B cell (primary cell): ENCODE measurements at regions not wholly inside any gene's neighbourhood (a gene's known extent, or its start where the extent isn't known, plus 50 kb on each side); places are given as distances from the start of the nearest gene placed in this dataset.

Source experiments
- ATAC-seq: fragments of 200-7000 bp; cut with Tn5 transposase; one replicate; pipeline ENCODE4 v1.10.0; 2021; ENCODE audit warnings: low read depth, mild to moderate bottlenecking, moderate number of reproducible peaks, moderate library complexity
- CTCF ChIA-PET: fragments of 350-600 bp; sonication (Branson Sonifier 250); formaldehyde crosslinking; loops from one replicate; lab custom pipeline; 2021; ENCODE audit warnings: antibody characterized with exemption, inconsistent platforms; lab: Charles Lee
- POLR2A ChIA-PET: fragments of 350-600 bp; sonication (Branson Sonifier 250); formaldehyde crosslinking; loops from one replicate; lab custom pipeline; 2021; ENCODE audit warnings: antibody characterized with exemption; lab: Charles Lee
- DNase-seq: peaks from one replicate; pipeline ENCODE4 v3.0.0; 2013
- H2AFZ ChIP-seq: 2 replicates; pipeline ENCODE4 v1.6.1; 2012; ENCODE audit warnings: mild to moderate bottlenecking, low read depth, low read length; ENCODE audit not compliant: insufficient read depth, poor library complexity, severe bottlenecking
- H3K27ac ChIP-seq, 2 donors: 1 replicate in 1 of 2; 2 replicates in 1 of 2; pipeline ENCODE4 v1.5.1; 2012 to 2013; ENCODE audit warnings: low read length in 2 of 2, mild to moderate bottlenecking in 2 of 2, moderate library complexity in 1 of 2
- H3K27me3 ChIP-seq, 4 experiments: fragments of 200-600 bp in 1 of 4; sonication (generic) in 1 of 4; replicated peaks in 1 of 4; 1 replicate in 2 of 4; 2 replicates in 2 of 4; pipeline versions ENCODE4 v1.6.1 to v1.7.0; 2013 to 2016; ENCODE audit warnings: low read length in 3 of 4, mild to moderate bottlenecking in 2 of 4, mixed read lengths in 1 of 4, moderate library complexity in 1 of 4; ENCODE audit not compliant: insufficient read depth in 4 of 4, control insufficient read depth in 3 of 4; ENCODE audit errors: control extremely low read depth in 1 of 4
- H3K36me3 ChIP-seq, 2 experiments: replicated peaks in 1 of 2; 1 replicate in 1 of 2; 2 replicates in 1 of 2; pipeline versions ENCODE4 v1.6.1 to v1.7.1; 2013; ENCODE audit warnings: low read length in 1 of 2; ENCODE audit not compliant: insufficient read depth in 2 of 2, control insufficient read depth in 1 of 2; ENCODE audit errors: control extremely low read depth in 1 of 2, extremely low read depth in 1 of 2
- H3K4me1 ChIP-seq, 2 donors: fragments of 200-600 bp in 1 of 2; sonication (generic) in 1 of 2; 1 replicate in 1 of 2; 2 replicates in 1 of 2; pipeline versions ENCODE4 v1.5.1 to v1.6.1; 2013 to 2017; ENCODE audit warnings: low read length in 2 of 2; ENCODE audit not compliant: control insufficient read depth in 2 of 2, insufficient read depth in 2 of 2
- H3K4me2 ChIP-seq: replicated peaks from 2 replicates; pipeline ENCODE3; 2012; ENCODE audit warnings: mild to moderate bottlenecking, low read depth, low read length; ENCODE audit not compliant: poor library complexity, severe bottlenecking
- H3K4me3 ChIP-seq, 5 experiments: fragments of 200-600 bp in 1 of 5; sonication (generic) in 1 of 5; 1 replicate in 3 of 5; 2 replicates in 2 of 5; pipeline versions ENCODE4 v1.5.1 to v1.7.0; 2011 to 2016; ENCODE audit warnings: low read length in 4 of 5, mild to moderate bottlenecking in 4 of 5, low read depth in 2 of 5, control low read depth in 1 of 5, moderate library complexity in 1 of 5; ENCODE audit not compliant: insufficient read depth in 1 of 5; ENCODE audit errors: control extremely low read depth in 1 of 5, extremely low read depth in 1 of 5
- H3K79me2 ChIP-seq: fragments of 200-600 bp; sonication (generic); one replicate; pipeline ENCODE4 v1.6.0; 2016; ENCODE audit warnings: low read length; ENCODE audit not compliant: control insufficient read depth, insufficient read depth
- H3K9ac ChIP-seq: fragments of 200-600 bp; sonication (generic); 2 replicates; pipeline ENCODE4 v1.6.1; 2017; ENCODE audit warnings: mild to moderate bottlenecking, low read length, moderate library complexity
- H3K9me3 ChIP-seq, 3 donors: one replicate each; pipeline versions ENCODE4 v1.6.1 to v1.7.1; 2013; ENCODE audit warnings: low read length in 2 of 3; ENCODE audit not compliant: control insufficient read depth in 2 of 3, insufficient read depth in 1 of 3; ENCODE audit errors: control extremely low read depth in 1 of 3
- H4K20me1 ChIP-seq: 2 replicates; pipeline ENCODE4 v1.6.0; 2012; ENCODE audit warnings: mild to moderate bottlenecking, low read length; ENCODE audit not compliant: insufficient read depth, control insufficient read depth, poor library complexity, severe bottlenecking
- H3K27ac Mint-ChIP-seq: one replicate; pipeline ENCODE4 v1.8.0; 2021; ENCODE audit warnings: mixed read lengths
- H3K27me3 Mint-ChIP-seq: one replicate; pipeline ENCODE4 v1.8.0; 2021; ENCODE audit warnings: mixed read lengths
- H3K4me1 Mint-ChIP-seq: one replicate; pipeline ENCODE4 v1.8.0; 2021; ENCODE audit warnings: mixed read lengths
- H3K4me3 Mint-ChIP-seq: one replicate; pipeline ENCODE4 v1.8.0; 2021; ENCODE audit warnings: mixed read lengths
- H3K9me3 Mint-ChIP-seq: one replicate; pipeline ENCODE4 v1.8.0; 2022; ENCODE audit warnings: mixed read lengths; ENCODE audit not compliant: insufficient read depth
- CTCF ChIP-seq: fragments of 200-600 bp; IDR thresholded peaks from one replicate; pipeline ENCODE4 v1.8.0; 2022; ENCODE audit warnings: antibody characterized with exemption, mild to moderate bottlenecking
- EZH2 ChIP-seq: IDR thresholded peaks from 2 replicates; pipeline ENCODE4 v1.6.1; 2012; ENCODE audit warnings: borderline replicate concordance, low read depth, mild to moderate bottlenecking, moderate library complexity, low read length; ENCODE audit not compliant: insufficient read depth, poor library complexity, severe bottlenecking
- WGBS: methylation state at CpG from one replicate; pipeline ENCODE4 v1.1.5; 2013; ENCODE audit warnings: missing lambda C conversion rate; ENCODE audit not compliant: insufficient coverage; 5-methylcytosine and 5-hydroxymethylcytosine counted together
- intact Hi-C: fragments of 100-400 bp; cut with micrococcal nuclease; formaldehyde crosslinking; loops from one replicate; pipeline ENCODE4 v1.10.0; 2022

DNA sequence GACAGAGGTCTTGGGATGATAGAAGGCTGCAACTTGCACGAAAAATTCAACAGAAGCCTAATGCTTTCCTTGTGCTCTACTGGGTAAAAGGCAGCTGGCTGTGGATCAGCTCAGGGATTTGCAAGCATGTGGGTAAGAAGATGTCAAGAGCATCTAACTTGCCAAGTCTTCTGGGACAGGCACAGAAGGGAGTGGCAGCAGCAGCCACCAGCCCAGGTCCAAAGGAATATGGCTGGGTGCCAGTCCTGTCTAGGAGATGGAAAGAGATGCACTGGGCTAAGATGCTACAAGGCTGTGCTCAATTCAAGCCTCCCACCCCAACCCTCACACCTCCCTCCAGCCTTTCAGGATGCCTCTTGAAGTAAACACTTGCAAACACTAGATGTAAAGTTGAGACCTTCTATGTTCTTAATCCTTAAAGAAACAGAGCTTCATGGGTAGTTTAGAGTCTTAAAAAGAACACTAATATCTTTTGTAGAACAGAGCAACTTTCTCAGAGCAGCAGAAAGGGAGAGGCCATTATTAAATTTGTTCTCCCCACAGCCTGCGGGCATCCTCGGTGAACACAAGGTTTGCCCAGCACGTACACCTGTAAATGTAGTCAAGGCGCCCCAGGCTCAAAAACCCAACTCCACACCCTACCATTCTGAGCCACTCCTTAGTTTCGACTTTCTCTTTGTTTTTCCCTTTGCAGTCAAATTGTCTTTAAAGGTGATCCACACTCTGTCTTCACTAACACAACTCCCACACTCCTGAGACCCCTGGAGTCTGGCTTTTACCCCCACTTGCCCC, 64.6 kb upstream of the BCAR3 start:
- WGBS: 97% methylated on average over 6 of the region's 6 CpGs

More for the DNA sequence above, 64.6 kb upstream of the BCAR3 start:
- no peak for TF ChIP-seq EZH2
- TF ChIP-seq CTCF: no peak
- Mint-ChIP-seq H3K9me3 (peaks cover 8% of the 10 kb centered on the region), H3K4me1 (peaks cover 55% of the 10 kb centered on the region), H3K4me3 (no peak overlapping the region), H3K27me3 (no peaks in the 10 kb centered on the region), H3K27ac (no peak overlapping the region)
- POLR2A ChIA-PET: no interaction called here
- Histone ChIP-seq H2AFZ (no peak overlapping the region), H3K27me3 (no peaks in the 10 kb centered on the region), H3K79me2 (no peaks in the 10 kb centered on the region), H3K36me3 (no peaks in the 10 kb centered on the region), H3K4me3 (no peak overlapping the region), H3K4me2 (no peak overlapping the region), H3K9ac (no peak overlapping the region), H4K20me1 (no peaks in the 10 kb centered on the region), H3K4me1 (peaks cover 33 to 37% of the 10 kb centered on the region in 2 donors), H3K27ac (no peak overlapping the region), H3K9me3 (peaks cover 0 to 10% (median 8%) of the 10 kb centered on the region in 3 donors)
- ATAC-seq: no peak
- CTCF ChIA-PET: interaction anchor here (0.6 to 1.8 kb wide), 3 partner anchors 13 to 612 kb away, joined by 3 to 10 read pairs (median 4); partner anchors contain the start of gene BCAR3
- no peak for DNase-seq
- intact Hi-C loops: loop anchor here (5.0 kb wide), 1 partner anchor 161 kb away; the partner anchor contains the start of gene GCLM
